GM13976 (cell line): ENCODE measurements at regions not wholly inside any gene's neighbourhood (a gene's known extent, or its start where the extent isn't known, plus 50 kb on each side); places are given as distances from the start of the nearest gene placed in this dataset.

ENCODE experiments used
- DNase-seq: peaks from one replicate; pipeline ENCODE4 v3.0.0; 2012; ENCODE audit warnings: low spot score
- in situ Hi-C: fragments of 300-500 bp; cut with MboI; formaldehyde crosslinking; loops from one replicate; pipeline ENCODE4 v1.12.0; 2022; ENCODE audit warnings: low sequenced_read_pairs, mixed read lengths, inconsistent platforms; ENCODE audit not compliant: unreplicated experiment
- TF ChIP-seq, protein P1 (sequence below): IDR thresholded peaks from 2 replicates; pipeline ENCODE4 v1.5.1; 2012; ENCODE audit warnings: borderline replicate concordance, mild to moderate bottlenecking; ENCODE audit not compliant: insufficient read depth; ENCODE audit errors: extremely low read depth, missing control alignments, control extremely low read depth

DNA sequence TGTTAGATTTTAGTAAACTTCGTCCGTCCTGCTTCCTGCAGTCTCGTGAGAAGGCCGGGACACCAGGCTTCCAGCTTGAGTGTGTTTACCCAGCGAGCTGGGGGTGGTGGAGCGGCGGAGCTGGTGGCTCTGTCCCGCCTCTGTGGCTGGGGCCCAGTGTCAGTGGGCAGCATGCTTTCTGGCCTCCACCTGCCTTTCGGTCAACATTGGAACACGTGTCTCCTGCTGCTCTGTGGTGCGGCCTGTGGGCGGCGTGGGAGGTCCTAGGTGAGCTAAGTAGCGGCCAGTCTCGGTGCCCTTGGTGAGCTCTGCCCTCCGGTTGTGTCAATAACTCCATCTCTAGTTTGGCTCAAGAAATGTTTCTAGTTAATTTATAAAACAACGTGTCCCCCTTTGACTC, 125.9 kb downstream of the GADD45G start:
- no peak for DNase-seq
- TF ChIP-seq, protein P1, sequence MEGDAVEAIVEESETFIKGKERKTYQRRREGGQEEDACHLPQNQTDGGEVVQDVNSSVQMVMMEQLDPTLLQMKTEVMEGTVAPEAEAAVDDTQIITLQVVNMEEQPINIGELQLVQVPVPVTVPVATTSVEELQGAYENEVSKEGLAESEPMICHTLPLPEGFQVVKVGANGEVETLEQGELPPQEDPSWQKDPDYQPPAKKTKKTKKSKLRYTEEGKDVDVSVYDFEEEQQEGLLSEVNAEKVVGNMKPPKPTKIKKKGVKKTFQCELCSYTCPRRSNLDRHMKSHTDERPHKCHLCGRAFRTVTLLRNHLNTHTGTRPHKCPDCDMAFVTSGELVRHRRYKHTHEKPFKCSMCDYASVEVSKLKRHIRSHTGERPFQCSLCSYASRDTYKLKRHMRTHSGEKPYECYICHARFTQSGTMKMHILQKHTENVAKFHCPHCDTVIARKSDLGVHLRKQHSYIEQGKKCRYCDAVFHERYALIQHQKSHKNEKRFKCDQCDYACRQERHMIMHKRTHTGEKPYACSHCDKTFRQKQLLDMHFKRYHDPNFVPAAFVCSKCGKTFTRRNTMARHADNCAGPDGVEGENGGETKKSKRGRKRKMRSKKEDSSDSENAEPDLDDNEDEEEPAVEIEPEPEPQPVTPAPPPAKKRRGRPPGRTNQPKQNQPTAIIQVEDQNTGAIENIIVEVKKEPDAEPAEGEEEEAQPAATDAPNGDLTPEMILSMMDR, result no peak
- in situ Hi-C loops, result no loop called here

DNA sequence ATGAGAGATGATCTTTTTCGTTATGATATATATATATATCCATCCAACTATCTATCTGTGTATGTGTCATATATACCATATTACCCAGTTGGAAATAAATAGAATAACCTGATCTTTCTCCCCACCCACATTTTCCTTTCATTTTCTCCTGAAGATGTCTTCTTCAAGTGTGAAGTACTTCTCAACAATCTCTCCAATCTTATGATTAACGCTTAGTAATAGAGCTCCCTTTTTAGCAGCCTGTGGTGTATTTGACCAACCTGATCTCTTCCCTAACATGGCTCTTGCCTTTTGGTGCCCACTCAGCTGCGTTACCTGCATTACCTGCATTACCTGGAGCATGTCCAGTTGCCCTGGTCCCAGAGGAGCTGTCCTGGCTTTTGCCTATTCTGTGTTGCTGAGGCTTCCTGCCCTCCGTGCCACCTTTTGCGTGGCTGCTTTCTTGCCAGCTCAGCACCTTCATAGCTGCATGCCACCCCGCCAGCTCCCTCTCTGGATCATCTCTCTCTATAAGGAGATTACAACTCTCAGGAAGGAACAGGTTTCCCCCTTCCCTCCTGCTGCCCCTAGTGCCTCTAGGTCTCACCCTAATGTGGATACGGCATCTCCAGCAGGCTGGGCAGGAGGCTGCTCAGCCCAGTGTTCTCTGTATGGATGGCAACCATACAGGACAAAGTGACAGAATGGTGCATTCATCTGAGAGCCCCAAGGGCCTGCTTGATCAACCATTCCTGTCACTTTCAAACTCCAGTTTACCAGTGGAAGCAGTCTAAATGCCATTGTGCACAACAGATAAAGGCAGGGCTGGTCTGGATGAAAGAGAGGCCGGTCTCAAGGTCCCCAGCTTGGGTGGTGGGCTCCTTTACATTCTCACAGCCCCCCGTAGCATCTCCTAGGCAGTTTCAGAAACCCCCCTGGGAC, 126.7 kb downstream of the GADD45G start:
- no peak for DNase-seq
- in situ Hi-C loops, result no loop called here

DNA sequence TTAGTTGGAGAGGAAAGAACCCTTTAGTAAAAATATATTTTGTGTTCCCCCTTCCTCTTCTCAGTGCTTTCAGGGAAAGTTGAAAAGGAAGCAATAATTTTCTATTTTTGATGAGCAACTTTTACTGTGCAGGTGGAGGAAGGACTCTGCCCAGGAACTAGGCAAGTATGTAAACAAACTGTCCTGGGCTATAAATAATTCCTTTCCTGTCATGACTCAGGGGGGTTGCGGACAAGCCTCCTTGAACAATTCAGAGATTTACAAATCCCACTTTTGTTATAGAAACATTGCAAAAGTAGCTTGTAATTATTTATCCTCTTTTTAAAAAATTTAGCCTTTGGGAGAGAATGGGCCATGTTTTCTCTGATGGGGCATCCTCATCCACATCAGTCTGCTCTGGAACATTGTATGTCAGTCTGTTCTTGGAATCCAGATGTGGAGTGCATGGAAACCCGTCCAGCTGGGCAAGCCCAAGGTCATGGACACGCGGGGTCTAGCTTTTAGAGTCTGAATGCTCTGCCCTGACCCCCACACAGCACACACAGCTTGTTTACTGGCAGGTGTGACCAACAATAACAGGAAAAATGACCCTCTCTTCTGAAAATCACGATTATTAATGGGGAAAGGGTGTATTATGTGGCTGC, 127.6 kb downstream of the GADD45G start:
- TF ChIP-seq, protein P1, result no peak
- in situ Hi-C loops, result no loop called here
- no peak for DNase-seq

More for the DNA sequence above, 126.7 kb downstream of the GADD45G start:
- TF ChIP-seq, protein P1, result no peak

DNA sequence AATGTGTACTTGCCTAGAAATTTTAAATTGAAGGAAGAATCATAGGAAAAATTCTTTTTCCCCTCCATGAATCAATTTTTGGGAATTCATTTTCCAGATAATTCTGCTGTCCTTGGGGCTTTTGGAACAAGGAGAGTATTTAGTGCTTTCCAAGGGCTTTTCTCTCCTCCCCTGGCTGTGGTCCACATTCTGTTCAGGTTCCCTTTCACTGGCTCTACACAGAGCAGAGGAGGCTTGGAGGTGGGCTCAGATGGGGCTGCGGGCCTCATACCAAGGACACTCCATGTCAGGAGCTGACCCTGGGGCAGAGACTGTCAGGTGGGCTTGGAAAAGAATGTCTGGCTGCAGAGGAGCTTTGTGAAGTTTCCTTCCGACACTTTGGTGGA, 128.1 kb downstream of the GADD45G start:
- TF ChIP-seq, protein P1, result no peak
- DNase-seq, result no peak
- in situ Hi-C loops, result no loop called here

DNA sequence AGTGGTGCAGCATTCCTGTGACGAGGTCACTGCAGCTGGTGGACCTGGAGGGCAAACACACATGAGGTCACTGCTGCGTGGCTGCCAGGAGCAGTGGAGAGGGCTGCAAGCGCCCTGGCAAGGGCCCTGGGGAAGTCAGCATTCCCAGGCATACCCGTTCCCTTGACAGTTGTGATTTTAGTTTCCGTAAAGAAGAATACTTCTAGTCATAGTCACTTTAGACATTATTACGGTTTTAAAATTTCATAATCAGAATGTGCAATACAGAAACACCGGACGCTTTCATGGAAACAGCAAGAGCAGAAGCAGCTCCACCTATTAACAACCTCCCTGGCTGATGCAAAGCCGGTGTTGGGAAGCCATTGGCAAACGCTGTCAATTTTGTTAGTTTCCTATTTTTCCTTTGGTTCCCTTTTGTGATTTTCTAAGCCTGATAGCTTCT, 129.8 kb downstream of the GADD45G start:
- in situ Hi-C loops, result no loop called here
- TF ChIP-seq, protein P1, result no peak
- DNase-seq, result no peak

DNA sequence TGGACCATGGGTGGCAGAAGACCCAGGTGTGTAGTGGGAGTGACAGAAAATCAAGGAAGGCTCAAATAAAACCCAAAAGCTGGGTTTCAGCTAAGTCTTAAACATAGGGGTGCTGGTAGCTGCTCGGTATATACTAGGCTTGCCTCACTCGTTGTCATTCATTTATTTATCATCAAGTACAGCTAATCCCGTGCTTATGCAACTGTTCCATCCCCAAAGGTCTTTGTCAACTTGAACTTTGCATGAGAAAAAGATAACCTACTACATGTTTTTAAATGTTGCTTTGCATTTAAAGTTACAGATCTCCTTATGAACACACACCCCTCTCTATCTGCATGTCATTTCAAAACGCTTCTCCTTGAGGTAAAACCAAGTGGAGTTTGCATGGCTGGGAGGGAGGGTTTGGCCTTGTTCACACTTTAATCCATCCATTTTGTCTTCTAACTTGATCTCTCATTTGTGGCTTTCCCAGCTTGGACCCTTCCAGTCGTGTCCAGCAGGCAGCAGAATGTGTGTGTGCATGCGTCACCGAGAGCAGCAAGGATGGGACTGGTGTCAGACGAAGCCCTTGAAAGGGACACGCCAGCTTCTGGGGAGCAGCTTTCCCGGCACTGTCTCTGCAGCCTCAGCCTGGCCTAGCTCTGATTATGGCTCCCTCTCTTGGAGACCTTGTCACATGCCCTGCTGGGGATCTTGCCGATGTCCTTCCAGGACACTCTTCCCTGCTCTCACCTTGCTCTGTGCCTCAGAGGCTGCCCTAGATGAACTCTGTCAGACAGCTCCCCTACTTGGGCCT, 133.5 kb downstream of the GADD45G start:
- TF ChIP-seq, protein P1, result no peak
- in situ Hi-C loops, result no loop called here
- no peak for DNase-seq
